HEK293 (cell line): ENCODE measurements at regions not wholly inside any gene's neighbourhood (a gene's known extent, or its start where the extent isn't known, plus 50 kb on each side); places are given as distances from the start of the nearest gene placed in this dataset.

Experiments used
- TCF7L2 ChIP-seq: IDR thresholded peaks from 2 replicates; pipeline ENCODE4 v1.6.1; 2011; ENCODE audit warnings: low read depth, mild to moderate bottlenecking, inconsistent platforms, low read length, moderate library complexity, borderline replicate concordance
- WT1 ChIP-seq: fragments of 450-650 bp; formaldehyde crosslinking; IDR thresholded peaks from 2 replicates; pipeline ENCODE4 v1.5.1; 2016; ENCODE audit warnings: missing biosample characterization, missing genetic modification characterization
- YY1 ChIP-seq: fragments of 450-650 bp; formaldehyde crosslinking; IDR thresholded peaks from 2 replicates; pipeline ENCODE4 v1.5.1; 2018; ENCODE audit warnings: missing biosample characterization, missing genetic modification characterization
- ZBTB1 ChIP-seq: fragments of 450-650 bp; formaldehyde crosslinking; IDR thresholded peaks from 2 replicates; pipeline ENCODE4 v1.5.1; 2016; ENCODE audit warnings: missing biosample characterization, missing genetic modification characterization
- ZFP37 ChIP-seq: fragments of 450-650 bp; formaldehyde crosslinking; IDR thresholded peaks from 2 replicates; pipeline ENCODE4 v1.5.1; 2016; ENCODE audit warnings: missing biosample characterization, missing genetic modification characterization
- ZNF580 ChIP-seq: fragments of 450-650 bp; formaldehyde crosslinking; IDR thresholded peaks from 2 replicates; pipeline ENCODE4 v1.5.1; 2016; ENCODE audit warnings: missing biosample characterization, missing genetic modification characterization
- ZNF677 ChIP-seq: fragments of 450-650 bp; IDR thresholded peaks from 2 replicates; pipeline ENCODE4 v1.5.0; 2018; ENCODE audit warnings: missing biosample characterization, mild to moderate bottlenecking, missing genetic modification characterization, moderate library complexity
- ZNF830 ChIP-seq: fragments of 450-650 bp; IDR thresholded peaks from 2 replicates; pipeline ENCODE4 v1.5.0; 2018; ENCODE audit warnings: missing biosample characterization, missing genetic modification characterization, low read depth, mild to moderate bottlenecking, moderate library complexity
- ZXDB ChIP-seq: fragments of 450-650 bp; formaldehyde crosslinking; IDR thresholded peaks from 2 replicates; pipeline ENCODE4 v1.5.1; 2016; ENCODE audit warnings: missing biosample characterization, missing genetic modification characterization
- TF ChIP-seq, protein P1 (sequence below): fragments of 450-650 bp; formaldehyde crosslinking; IDR thresholded peaks from 2 replicates; pipeline ENCODE4 v1.5.1; 2016; ENCODE audit warnings: missing biosample characterization, missing genetic modification characterization
- TF ChIP-seq, protein P2 (sequence below): fragments of 450-650 bp; formaldehyde crosslinking; IDR thresholded peaks from 2 replicates; pipeline ENCODE4 v1.5.1; 2016; ENCODE audit warnings: missing biosample characterization, missing genetic modification characterization
- TF ChIP-seq, protein P3 (sequence below): fragments of 450-650 bp; formaldehyde crosslinking; IDR thresholded peaks from 2 replicates; pipeline ENCODE4 v1.5.1; 2016; ENCODE audit warnings: missing biosample characterization, missing genetic modification characterization
- TF ChIP-seq, protein P4 (sequence below): fragments of 450-650 bp; formaldehyde crosslinking; IDR thresholded peaks from 2 replicates; pipeline ENCODE4 v1.5.1; 2016; ENCODE audit warnings: missing biosample characterization, missing genetic modification characterization, low read depth

GRCh38 chr3:34876997-34877396 is 762.3 kb upstream of the ARPP21 start:
- TF ChIP-seq ZNF580 (tag by site-specific recombination) (no peak), ZBTB1 (tag by site-specific recombination) (no peak), TCF7L2 (no peak), ZFP37 (tag by site-specific recombination) (no peak), ZNF830 (tag by site-specific recombination) (no peak), YY1 (tag by site-specific recombination) (no peak), WT1 (no peak), ZNF677 (tag by site-specific recombination) (no peak), ZXDB (tag by site-specific recombination) (no peak)
- TF ChIP-seq, protein P1, sequence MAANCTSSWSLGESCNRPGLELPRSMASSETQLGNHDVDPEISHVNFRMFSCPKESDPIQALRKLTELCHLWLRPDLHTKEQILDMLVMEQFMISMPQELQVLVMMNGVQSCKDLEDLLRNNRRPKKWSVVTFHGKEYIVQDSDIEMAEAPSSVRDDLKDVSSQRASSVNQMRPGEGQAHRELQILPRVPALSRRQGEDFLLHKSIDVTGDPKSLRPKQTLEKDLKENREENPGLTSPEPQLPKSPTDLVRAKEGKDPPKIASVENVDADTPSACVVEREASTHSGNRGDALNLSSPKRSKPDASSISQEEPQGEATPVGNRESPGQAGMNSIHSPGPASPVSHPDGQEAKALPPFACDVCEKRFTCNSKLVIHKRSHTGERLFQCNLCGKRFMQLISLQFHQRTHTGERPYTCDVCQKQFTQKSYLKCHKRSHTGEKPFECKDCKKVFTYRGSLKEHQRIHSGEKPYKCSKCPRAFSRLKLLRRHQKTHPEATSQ (tag by site-specific recombination), result no peak
- TF ChIP-seq, protein P2, sequence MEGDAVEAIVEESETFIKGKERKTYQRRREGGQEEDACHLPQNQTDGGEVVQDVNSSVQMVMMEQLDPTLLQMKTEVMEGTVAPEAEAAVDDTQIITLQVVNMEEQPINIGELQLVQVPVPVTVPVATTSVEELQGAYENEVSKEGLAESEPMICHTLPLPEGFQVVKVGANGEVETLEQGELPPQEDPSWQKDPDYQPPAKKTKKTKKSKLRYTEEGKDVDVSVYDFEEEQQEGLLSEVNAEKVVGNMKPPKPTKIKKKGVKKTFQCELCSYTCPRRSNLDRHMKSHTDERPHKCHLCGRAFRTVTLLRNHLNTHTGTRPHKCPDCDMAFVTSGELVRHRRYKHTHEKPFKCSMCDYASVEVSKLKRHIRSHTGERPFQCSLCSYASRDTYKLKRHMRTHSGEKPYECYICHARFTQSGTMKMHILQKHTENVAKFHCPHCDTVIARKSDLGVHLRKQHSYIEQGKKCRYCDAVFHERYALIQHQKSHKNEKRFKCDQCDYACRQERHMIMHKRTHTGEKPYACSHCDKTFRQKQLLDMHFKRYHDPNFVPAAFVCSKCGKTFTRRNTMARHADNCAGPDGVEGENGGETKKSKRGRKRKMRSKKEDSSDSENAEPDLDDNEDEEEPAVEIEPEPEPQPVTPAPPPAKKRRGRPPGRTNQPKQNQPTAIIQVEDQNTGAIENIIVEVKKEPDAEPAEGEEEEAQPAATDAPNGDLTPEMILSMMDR, result no peak
- TF ChIP-seq, protein P3, sequence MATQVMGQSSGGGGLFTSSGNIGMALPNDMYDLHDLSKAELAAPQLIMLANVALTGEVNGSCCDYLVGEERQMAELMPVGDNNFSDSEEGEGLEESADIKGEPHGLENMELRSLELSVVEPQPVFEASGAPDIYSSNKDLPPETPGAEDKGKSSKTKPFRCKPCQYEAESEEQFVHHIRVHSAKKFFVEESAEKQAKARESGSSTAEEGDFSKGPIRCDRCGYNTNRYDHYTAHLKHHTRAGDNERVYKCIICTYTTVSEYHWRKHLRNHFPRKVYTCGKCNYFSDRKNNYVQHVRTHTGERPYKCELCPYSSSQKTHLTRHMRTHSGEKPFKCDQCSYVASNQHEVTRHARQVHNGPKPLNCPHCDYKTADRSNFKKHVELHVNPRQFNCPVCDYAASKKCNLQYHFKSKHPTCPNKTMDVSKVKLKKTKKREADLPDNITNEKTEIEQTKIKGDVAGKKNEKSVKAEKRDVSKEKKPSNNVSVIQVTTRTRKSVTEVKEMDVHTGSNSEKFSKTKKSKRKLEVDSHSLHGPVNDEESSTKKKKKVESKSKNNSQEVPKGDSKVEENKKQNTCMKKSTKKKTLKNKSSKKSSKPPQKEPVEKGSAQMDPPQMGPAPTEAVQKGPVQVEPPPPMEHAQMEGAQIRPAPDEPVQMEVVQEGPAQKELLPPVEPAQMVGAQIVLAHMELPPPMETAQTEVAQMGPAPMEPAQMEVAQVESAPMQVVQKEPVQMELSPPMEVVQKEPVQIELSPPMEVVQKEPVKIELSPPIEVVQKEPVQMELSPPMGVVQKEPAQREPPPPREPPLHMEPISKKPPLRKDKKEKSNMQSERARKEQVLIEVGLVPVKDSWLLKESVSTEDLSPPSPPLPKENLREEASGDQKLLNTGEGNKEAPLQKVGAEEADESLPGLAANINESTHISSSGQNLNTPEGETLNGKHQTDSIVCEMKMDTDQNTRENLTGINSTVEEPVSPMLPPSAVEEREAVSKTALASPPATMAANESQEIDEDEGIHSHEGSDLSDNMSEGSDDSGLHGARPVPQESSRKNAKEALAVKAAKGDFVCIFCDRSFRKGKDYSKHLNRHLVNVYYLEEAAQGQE (tag by site-specific recombination), result no peak
- TF ChIP-seq, protein P4, sequence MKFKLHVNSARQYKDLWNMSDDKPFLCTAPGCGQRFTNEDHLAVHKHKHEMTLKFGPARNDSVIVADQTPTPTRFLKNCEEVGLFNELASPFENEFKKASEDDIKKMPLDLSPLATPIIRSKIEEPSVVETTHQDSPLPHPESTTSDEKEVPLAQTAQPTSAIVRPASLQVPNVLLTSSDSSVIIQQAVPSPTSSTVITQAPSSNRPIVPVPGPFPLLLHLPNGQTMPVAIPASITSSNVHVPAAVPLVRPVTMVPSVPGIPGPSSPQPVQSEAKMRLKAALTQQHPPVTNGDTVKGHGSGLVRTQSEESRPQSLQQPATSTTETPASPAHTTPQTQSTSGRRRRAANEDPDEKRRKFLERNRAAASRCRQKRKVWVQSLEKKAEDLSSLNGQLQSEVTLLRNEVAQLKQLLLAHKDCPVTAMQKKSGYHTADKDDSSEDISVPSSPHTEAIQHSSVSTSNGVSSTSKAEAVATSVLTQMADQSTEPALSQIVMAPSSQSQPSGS (tag by site-specific recombination), result no peak
